ENCODE measurements at regions not wholly inside any gene's neighbourhood (a gene's known extent, or its start where the extent isn't known, plus 50 kb on each side); places are given as distances from the start of the nearest gene placed in this dataset.
"Not testable (repeated sequence)": the region's sequence is repeated elsewhere in the genome, so short reads cannot be mapped to it uniquely, and the experiment has no call there.

DNA sequence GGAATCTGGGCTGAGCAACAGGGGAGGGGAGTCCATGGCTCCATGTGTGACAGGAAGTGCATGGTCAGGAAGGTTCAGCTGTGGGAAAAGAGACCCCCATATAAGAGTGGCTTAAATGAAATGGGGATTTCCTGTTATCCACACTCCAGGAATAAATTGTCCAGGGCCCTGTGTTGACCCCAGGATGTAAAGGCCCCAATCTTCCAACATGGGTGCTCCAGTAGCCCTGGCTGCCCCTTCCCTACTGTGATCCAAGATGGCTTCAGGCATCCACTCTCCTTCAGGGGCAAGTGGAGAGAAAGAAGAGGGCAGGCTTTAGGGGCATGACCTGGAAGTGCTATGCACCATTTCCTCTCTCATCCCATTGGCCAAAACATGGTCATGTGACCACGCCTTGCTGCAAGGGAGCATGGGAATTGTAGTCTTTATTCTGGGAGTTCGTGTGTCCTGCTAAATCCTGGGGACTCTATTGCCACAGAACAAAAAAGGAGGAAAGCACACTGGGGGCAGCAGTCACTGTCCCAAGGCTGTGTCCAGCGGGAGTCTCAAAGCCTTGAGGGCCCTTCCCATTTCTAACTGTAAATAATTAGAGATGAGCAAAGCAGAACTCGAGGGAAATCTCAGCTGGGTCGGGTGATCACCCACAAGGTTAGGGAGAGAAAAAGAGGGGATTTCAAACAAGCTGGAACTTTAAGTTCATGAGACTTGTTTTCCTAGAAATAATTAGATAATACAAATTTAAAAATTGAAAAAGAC is 289.2 kb downstream of the ADGRD1 start:
- TF ChIP-seq, protein P1, sequence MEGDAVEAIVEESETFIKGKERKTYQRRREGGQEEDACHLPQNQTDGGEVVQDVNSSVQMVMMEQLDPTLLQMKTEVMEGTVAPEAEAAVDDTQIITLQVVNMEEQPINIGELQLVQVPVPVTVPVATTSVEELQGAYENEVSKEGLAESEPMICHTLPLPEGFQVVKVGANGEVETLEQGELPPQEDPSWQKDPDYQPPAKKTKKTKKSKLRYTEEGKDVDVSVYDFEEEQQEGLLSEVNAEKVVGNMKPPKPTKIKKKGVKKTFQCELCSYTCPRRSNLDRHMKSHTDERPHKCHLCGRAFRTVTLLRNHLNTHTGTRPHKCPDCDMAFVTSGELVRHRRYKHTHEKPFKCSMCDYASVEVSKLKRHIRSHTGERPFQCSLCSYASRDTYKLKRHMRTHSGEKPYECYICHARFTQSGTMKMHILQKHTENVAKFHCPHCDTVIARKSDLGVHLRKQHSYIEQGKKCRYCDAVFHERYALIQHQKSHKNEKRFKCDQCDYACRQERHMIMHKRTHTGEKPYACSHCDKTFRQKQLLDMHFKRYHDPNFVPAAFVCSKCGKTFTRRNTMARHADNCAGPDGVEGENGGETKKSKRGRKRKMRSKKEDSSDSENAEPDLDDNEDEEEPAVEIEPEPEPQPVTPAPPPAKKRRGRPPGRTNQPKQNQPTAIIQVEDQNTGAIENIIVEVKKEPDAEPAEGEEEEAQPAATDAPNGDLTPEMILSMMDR (IDR thresholded peaks at IDR 0.05; ENCODE audit: insufficient read depth, low read length, poor library complexity, severe bottlenecking), result no peak
- Histone ChIP-seq H3K36me3 (ENCODE audit: control insufficient read depth, insufficient read depth, low read length) (no peaks in the 10 kb centered on the region), H3K4me3 (ENCODE audit: low read depth, low read length) (no peak overlapping the region), H3K27me3 (ENCODE audit: control insufficient read depth, insufficient read depth, low read length) (no peaks in the 10 kb centered on the region)
- no peak for DNase-seq (ENCODE audit: low read depth)

DNA sequence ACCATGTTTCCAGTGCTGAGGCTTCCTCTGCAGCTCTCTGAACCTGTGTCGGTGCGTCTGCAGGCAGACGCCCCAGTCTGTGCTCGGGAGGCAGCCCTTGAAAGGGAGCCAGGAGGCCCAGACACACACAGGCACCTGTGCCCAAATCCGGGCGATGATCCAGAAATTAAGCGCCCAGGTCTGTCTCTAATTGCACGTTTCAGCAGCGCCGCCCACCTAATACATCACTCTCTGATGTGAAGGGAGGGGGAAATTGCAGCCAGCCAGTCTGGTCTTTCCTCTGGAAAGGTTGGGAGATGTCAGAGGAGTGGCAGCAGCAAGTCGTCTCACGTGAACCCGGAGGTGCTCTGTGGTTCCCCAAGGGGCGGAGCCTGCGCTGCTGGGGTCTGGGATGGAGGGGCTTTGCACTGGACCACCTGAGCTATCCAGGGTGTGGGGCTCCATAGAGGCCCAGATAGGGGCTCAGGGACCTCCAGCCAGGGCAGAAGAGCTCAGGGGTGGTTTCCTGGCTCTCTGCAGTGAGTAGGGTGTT is 290.5 kb downstream of the ADGRD1 start:
- not testable (repeated sequence) for H3K27me3 ChIP-seq (ENCODE audit: control insufficient read depth, insufficient read depth, low read length); H3K36me3 ChIP-seq (ENCODE audit: control insufficient read depth, insufficient read depth, low read length); DNase-seq (ENCODE audit: low read depth)

GRCh38 chr12:131245161-131245560 is 291.5 kb downstream of the ADGRD1 start:
- H3K4me3 ChIP-seq (ENCODE audit: low read depth, low read length), result not testable (repeated sequence)

More for the DNA sequence above, 290.5 kb downstream of the ADGRD1 start:
- not testable (repeated sequence) for H3K4me3 ChIP-seq (ENCODE audit: low read depth, low read length)

DNA sequence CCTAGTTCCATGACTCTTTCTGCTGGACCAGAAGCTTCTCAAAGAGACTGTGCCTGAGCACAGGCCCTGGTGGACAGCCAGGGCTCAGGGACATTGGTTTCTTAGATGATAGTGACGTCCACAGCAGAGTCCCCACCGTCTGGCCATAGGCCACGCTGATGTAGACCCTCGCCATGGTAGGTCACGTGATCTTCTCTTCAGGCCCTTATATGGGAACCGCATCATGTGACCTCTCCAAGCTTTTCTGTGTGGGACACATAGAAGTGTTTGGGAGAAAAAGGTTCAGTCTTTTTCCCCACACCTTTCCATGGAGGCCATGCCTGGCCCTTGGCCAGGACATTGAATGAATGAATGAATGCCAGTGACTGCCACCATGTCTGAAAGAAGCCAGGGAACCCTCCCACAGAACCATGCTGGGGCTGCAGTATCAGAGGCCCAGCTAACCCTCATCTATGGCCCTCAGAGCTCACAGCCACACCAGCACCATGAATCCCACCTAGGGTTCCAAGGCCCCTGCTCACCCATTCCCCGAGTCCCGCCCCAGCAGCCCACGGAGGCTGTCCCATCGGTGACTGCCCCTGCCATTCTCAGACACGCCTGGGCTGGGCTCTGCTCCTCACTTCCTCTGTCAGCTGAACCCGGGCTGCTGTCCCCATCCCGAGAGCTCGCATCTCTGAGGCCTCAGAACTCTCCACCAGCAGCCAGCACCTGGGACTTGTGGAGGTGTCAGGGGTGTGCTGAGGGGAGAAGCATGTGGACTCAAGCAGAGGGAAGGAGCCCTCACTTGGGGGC is 292.1 kb downstream of the ADGRD1 start:
- Histone ChIP-seq H3K36me3 (ENCODE audit: control insufficient read depth, insufficient read depth, low read length) (no peaks in the 10 kb centered on the region), H3K4me3 (ENCODE audit: low read depth, low read length) (no peak overlapping the region), H3K27me3 (ENCODE audit: control insufficient read depth, insufficient read depth, low read length) (no peaks in the 10 kb centered on the region)
- TF ChIP-seq, protein P1 (IDR thresholded peaks at IDR 0.05; ENCODE audit: insufficient read depth, low read length, poor library complexity, severe bottlenecking), result no peak
- no peak for DNase-seq (ENCODE audit: low read depth)

More at GRCh38 chr12:131245161-131245560, 291.5 kb downstream of the ADGRD1 start:
- not testable (repeated sequence) for H3K27me3 ChIP-seq (ENCODE audit: control insufficient read depth, insufficient read depth, low read length); DNase-seq (ENCODE audit: low read depth); H3K36me3 ChIP-seq (ENCODE audit: control insufficient read depth, insufficient read depth, low read length)

GRCh38 chr12:131247026-131247725 is 293.5 kb downstream of the ADGRD1 start:
- H3K4me3 ChIP-seq (ENCODE audit: low read depth, low read length); H3K27me3 ChIP-seq (ENCODE audit: control insufficient read depth, insufficient read depth, low read length); DNase-seq (ENCODE audit: low read depth); H3K36me3 ChIP-seq (ENCODE audit: control insufficient read depth, insufficient read depth, low read length): not testable (repeated sequence)

- DNase-seq (ENCODE audit: low read depth); H3K4me3 ChIP-seq (ENCODE audit: low read depth, low read length); H3K36me3 ChIP-seq (ENCODE audit: control insufficient read depth, insufficient read depth, low read length); H3K27me3 ChIP-seq (ENCODE audit: control insufficient read depth, insufficient read depth, low read length): not testable (repeated sequence)
Measured at GRCh38 chr12:131247875-131248274, 294.2 kb downstream of the ADGRD1 start.

DNA sequence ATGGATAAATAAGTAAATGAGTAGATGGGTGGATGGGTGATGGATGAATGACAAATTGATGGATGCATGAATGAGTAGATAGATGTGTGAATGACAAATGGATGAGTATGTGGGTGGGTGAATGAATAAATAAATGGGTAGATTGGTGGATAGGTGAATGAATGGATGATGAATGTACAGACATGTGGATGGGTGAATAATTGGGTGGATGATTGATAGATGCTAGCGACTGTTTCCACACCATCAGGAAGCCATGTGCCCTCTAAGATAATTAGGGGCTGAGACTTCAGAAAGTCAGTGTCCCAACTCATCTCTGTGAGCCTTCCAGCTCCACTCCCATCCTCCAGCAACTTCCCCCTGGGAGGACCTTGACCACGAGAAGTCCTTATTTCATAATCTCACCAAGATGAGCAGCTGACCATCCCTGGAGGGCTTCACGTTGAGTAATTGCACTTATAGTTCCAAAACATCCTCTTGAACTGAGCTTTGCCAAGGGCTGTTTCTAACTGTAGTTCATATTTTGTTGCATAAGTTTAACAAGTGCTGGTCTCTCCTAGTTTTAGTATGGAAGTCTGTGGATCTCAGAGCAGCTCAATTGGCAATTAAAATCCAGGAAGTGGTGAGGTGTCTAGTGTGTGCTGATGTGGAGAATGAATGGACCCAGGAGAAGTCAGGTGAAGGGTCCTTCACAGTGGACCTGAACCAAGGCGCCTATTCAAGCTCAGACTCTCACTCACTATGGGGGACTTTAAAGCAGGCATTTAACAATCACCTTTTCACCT is 295.7 kb downstream of the ADGRD1 start:
- H3K36me3 ChIP-seq (ENCODE audit: control insufficient read depth, insufficient read depth, low read length), result no peaks in the 10 kb centered on the region
- DNase-seq (ENCODE audit: low read depth), result no peak
- TF ChIP-seq, protein P1 (IDR thresholded peaks at IDR 0.05; ENCODE audit: insufficient read depth, low read length, poor library complexity, severe bottlenecking), result no peak
- no peak overlapping the region for H3K4me3 ChIP-seq (ENCODE audit: low read depth, low read length)
- H3K27me3 ChIP-seq (ENCODE audit: control insufficient read depth, insufficient read depth, low read length), result no peaks in the 10 kb centered on the region
